H1 (cell line): ENCODE measurements at regions not wholly inside any gene's neighbourhood (a gene's known extent, or its start where the extent isn't known, plus 50 kb on each side); places are given as distances from the start of the nearest gene placed in this dataset.

ENCODE experiments used
- ATF2 ChIP-seq: IDR thresholded peaks from 2 replicates; pipeline ENCODE4 v1.6.1; 2012; ENCODE audit warnings: low read length, inconsistent platforms
- CTCF ChIP-seq, 3 experiments: IDR thresholded peaks; 1 replicate in 2 of 3; 2 replicates in 1 of 3; pipeline versions ENCODE4 v1.5.1 to v1.6.1; 2011; ENCODE audit warnings: low read length in 3 of 3, mild to moderate bottlenecking in 3 of 3, inconsistent platforms in 2 of 3, low read depth in 1 of 3, moderate library complexity in 1 of 3; ENCODE audit not compliant: insufficient read depth in 1 of 3; ENCODE audit errors: control extremely low read depth in 1 of 3
- EZH2 ChIP-seq: fragments of 200-600 bp; sonication (generic); IDR thresholded peaks from 2 replicates; pipeline ENCODE4 v1.7.1; 2012; ENCODE audit warnings: low read depth, mild to moderate bottlenecking, moderate library complexity, low read length, inconsistent platforms; ENCODE audit not compliant: severe bottlenecking
- NANOG ChIP-seq: IDR thresholded peaks from 2 replicates; pipeline ENCODE4 v1.6.1; 2011; ENCODE audit warnings: low read length, low read depth, mild to moderate bottlenecking, inconsistent platforms; ENCODE audit not compliant: insufficient read depth, poor library complexity, severe bottlenecking
- NRF1 ChIP-seq: IDR thresholded peaks from 2 replicates; pipeline ENCODE4 v1.6.1; 2011; ENCODE audit warnings: mild to moderate bottlenecking, low read depth, low read length, improper control_type of control experiment
- POLR2A ChIP-seq, 2 experiments: IDR thresholded peaks; 1 replicate in 1 of 2; 2 replicates in 1 of 2; pipeline ENCODE4 v1.6.1; 2011; ENCODE audit warnings: low read depth in 2 of 2, low read length in 2 of 2, mild to moderate bottlenecking in 2 of 2; ENCODE audit errors: control extremely low read depth in 1 of 2
- POLR2AphosphoS5 ChIP-seq: IDR thresholded peaks from 2 replicates; pipeline ENCODE4 v1.6.1; 2011; ENCODE audit warnings: low read depth, low read length
- SIN3A ChIP-seq, 2 experiments: IDR thresholded peaks in 1 of 2; conservative IDR thresholded peaks in 1 of 2; 2 replicates each; pipeline ENCODE4 v1.6.1; 2011 to 2012; ENCODE audit warnings: low read length in 2 of 2, improper control_type of control experiment in 1 of 2, low read depth in 1 of 2, mild to moderate bottlenecking in 1 of 2
- TEAD4 ChIP-seq: IDR thresholded peaks from 2 replicates; pipeline ENCODE4 v1.6.1; 2012; ENCODE audit warnings: low read depth, low read length, inconsistent platforms, mixed read lengths

GRCh38 chr10:58955615-58956014, 220.8 kb upstream of the PHYHIPL start:
- TF ChIP-seq CTCF (IDR thresholded peaks at IDR 0.05; ENCODE audit: control extremely low read depth in 1 of 3, insufficient read depth in 1 of 3, low read depth in 1 of 3, low read length in 3 of 3) (no peak), TEAD4 (no peak), NANOG (no peak), POLR2A (IDR thresholded peaks at IDR 0.05; ENCODE audit: control extremely low read depth in 1 of 2, low read depth in 2 of 2, low read length in 2 of 2) (no peak), SIN3A (conservative IDR thresholded peaks at IDR 0.05 in 1 of 2, IDR thresholded peaks at IDR 0.05 in 1 of 2; ENCODE audit: low read depth in 1 of 2, low read length in 2 of 2) (no peak), POLR2AphosphoS5 (no peak), NRF1 (no peak), ATF2 (no peak), EZH2 (no peak)
